IPS-18a (cell line): ENCODE measurements at regions not wholly inside any gene's neighbourhood (a gene's known extent, or its start where the extent isn't known, plus 50 kb on each side); places are given as distances from the start of the nearest gene placed in this dataset.
A peak's percentile ranks its signal among the peaks of the same experiment; 100 is the strongest.
"Not testable (repeated sequence)": the region's sequence is repeated elsewhere in the genome, so short reads cannot be mapped to it uniquely, and the experiment has no call there.

ENCODE experiments used
- H3K27ac ChIP-seq: one replicate; pipeline ENCODE4 v1.5.1; 2013; ENCODE audit warnings: low read length
- H3K27me3 ChIP-seq: one replicate; pipeline ENCODE4 v1.6.1; 2013; ENCODE audit warnings: mild to moderate bottlenecking, low read length; ENCODE audit not compliant: control insufficient read depth, insufficient read depth
- H3K36me3 ChIP-seq: one replicate; pipeline ENCODE4 v1.6.1; 2013; ENCODE audit warnings: low read depth, low read length; ENCODE audit not compliant: control insufficient read depth
- H3K4me1 ChIP-seq: one replicate; pipeline ENCODE4 v1.6.1; 2013; ENCODE audit warnings: low read depth, low read length; ENCODE audit not compliant: control insufficient read depth
- H3K4me3 ChIP-seq: one replicate; pipeline ENCODE4 v1.5.1; 2013; ENCODE audit warnings: low read length
- H3K9ac ChIP-seq: one replicate; pipeline ENCODE4 v1.6.1; 2013; ENCODE audit warnings: mild to moderate bottlenecking, low read length, moderate library complexity
- H3K9me3 ChIP-seq: one replicate; pipeline ENCODE4 v1.6.1; 2013; ENCODE audit warnings: low read depth, low read length; ENCODE audit not compliant: control insufficient read depth

DNA sequence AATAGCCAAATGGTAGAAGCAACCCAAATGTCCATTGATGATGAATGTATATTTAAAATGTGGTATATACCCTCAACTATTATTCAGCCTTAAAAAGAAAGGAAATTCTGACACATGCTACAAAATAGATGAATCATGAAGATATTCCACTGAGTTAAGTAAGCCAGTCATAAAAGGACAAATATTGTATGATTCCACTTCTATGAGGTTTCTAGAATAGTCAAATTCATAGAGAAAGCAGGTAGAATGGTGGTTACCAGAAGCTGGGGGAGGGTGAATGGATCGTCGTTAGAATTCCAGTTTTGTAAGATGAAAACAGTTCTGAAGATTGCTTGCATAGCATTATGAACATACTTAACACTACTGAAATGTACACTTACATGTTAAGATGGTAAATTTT is 214.3 kb upstream of the MYLIP start:
- Histone ChIP-seq H3K4me1 (peaks cover 35% of the 10 kb centered on the region), H3K27ac (no peak overlapping the region), H3K9me3 (no peaks in the 10 kb centered on the region), H3K4me3 (no peak overlapping the region), H3K27me3 (no peaks in the 10 kb centered on the region), H3K36me3 (no peaks in the 10 kb centered on the region), H3K9ac (no peak overlapping the region)

DNA sequence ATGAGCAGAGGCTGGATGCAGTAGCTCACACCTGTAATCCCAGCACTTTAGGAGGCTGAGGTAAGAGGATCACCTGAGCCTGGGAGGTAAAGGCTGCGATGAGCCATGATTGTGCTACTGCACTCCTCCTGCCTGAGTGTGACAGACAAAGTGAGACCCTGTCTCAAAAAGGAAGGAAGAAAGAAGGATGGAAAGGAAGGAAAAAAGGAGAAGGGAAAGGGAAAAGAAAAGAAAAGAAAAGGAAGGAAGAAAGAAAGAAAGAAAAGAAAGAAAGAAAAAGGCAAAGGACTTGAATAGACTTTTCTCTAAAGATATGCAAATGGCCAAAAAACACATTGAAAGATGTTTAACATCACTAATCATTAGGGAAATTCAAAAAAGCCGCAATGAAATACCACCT is 215.3 kb upstream of the MYLIP start:
- Histone ChIP-seq H3K4me3 (no peak overlapping the region), H3K36me3 (no peaks in the 10 kb centered on the region)

DNA sequence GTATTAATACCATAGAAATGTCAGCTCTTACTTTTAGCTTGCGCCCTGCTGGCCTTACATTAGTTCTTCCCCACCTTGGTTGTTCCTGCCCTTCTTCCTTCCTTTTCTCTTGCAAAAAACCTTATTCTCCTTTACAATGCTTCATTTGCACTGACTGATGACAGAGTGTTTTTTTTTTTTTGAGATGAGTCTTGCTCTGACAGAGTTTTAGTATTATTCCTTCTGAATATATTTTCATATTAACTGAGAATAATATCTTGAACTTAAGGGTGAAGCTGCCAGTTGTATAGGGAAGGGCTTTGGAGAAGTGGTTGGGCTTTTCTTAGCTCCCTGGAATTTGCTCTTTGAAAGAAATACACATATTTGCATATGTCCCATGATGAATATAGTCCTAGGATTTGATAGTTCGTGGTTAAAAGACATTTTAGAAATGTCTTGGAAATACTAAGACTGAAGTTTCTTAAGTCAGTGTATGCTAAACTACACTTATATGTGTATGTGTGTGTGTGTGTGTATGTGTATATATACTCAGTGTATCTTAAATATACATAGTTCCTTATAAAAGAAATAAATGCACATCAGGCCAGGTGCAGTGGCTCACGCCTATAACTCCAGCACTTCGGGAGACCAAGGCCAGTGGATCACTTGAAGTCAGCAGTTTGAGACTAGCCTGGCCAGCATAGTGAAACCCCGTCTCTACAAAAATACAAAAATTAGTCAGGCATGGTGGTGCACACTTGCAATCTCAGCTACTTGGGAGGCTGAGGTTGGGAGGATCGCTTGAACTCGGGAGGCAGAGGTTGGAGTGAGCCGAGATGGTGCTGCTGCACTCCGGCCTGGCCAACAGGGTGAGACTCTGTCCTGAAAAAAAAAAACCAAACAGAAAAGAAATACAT is 216.1 kb upstream of the MYLIP start:
- Histone ChIP-seq H3K27ac (peak overlapping the region; percentile 32), H3K4me1 (peaks cover 49% of the 10 kb centered on the region), H3K36me3 (no peaks in the 10 kb centered on the region)

More for the DNA sequence above, 215.3 kb upstream of the MYLIP start:
- H3K9me3 ChIP-seq = no peaks in the 10 kb centered on the region
- no peak overlapping the region for H3K9ac ChIP-seq
- peaks cover 41% of the 10 kb centered on the region for H3K4me1 ChIP-seq
- no peaks in the 10 kb centered on the region for H3K27me3 ChIP-seq
- no peak overlapping the region for H3K27ac ChIP-seq

GRCh38 chr6:15911753-15912504 is 217.0 kb upstream of the MYLIP start:
- H3K4me1 ChIP-seq = peaks cover 55% of the 10 kb centered on the region
- no peaks in the 10 kb centered on the region for H3K36me3 ChIP-seq
- peak overlapping the region; percentile 32 for H3K27ac ChIP-seq
- no peaks in the 10 kb centered on the region for H3K27me3 ChIP-seq
- no peak overlapping the region for H3K9ac ChIP-seq
- H3K9me3 ChIP-seq = no peaks in the 10 kb centered on the region
- H3K4me3 ChIP-seq = peak overlapping the region; percentile 18

More for the DNA sequence above, 216.1 kb upstream of the MYLIP start:
- Histone ChIP-seq H3K27me3 (no peaks in the 10 kb centered on the region), H3K9ac (no peak overlapping the region), H3K4me3 (peak overlapping the region; percentile 18), H3K9me3 (no peaks in the 10 kb centered on the region)

GRCh38 chr6:15909290-15910070 is 219.4 kb upstream of the MYLIP start:
- no peaks in the 10 kb centered on the region for H3K9me3 ChIP-seq
- no peak overlapping the region for H3K27ac ChIP-seq
- H3K4me3 ChIP-seq = no peak overlapping the region
- no peaks in the 10 kb centered on the region for H3K36me3 ChIP-seq
- no peak overlapping the region for H3K9ac ChIP-seq
- H3K4me1 ChIP-seq = peaks cover 77% of the 10 kb centered on the region
- no peaks in the 10 kb centered on the region for H3K27me3 ChIP-seq

DNA sequence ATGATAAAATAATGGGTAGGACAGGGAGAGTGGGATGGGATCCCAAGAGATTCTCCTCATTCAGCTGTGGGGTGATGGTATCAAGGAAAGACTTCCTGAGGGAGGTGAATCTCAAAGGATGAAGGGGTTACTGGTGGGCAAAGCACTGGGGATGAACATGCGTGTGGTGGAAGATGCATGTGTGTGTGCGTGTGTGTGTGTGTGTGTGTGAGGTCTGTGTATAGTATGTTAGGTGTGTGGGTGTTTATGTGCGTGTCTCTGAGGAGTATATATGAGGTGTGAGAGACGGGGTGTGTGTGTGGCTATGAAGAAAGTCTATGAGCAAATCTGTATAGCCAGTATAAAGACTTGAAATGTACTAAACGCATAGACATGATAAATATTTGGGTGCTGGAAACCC is 220.0 kb upstream of the MYLIP start:
- no peak overlapping the region for H3K9ac ChIP-seq
- no peak overlapping the region for H3K4me3 ChIP-seq
- H3K36me3 ChIP-seq = no peaks in the 10 kb centered on the region
- peaks cover 80% of the 10 kb centered on the region for H3K4me1 ChIP-seq
- no peaks in the 10 kb centered on the region for H3K9me3 ChIP-seq
- no peaks in the 10 kb centered on the region for H3K27me3 ChIP-seq
- H3K27ac ChIP-seq = no peak overlapping the region

GRCh38 chr6:15907914-15908518 is 220.9 kb upstream of the MYLIP start:
- Histone ChIP-seq H3K9ac (no peak overlapping the region), H3K27me3 (no peaks in the 10 kb centered on the region), H3K4me3 (no peak overlapping the region), H3K9me3 (no peaks in the 10 kb centered on the region), H3K27ac (no peak overlapping the region), H3K4me1 (peaks cover 72% of the 10 kb centered on the region), H3K36me3 (no peaks in the 10 kb centered on the region)

- not testable (repeated sequence) for H3K9ac ChIP-seq, H3K27me3 ChIP-seq, H3K27ac ChIP-seq, H3K4me3 ChIP-seq, H3K36me3 ChIP-seq, H3K9me3 ChIP-seq
- H3K4me1 ChIP-seq = peaks cover 66% of the 10 kb centered on the region
These were observed 221.5 kb upstream of the MYLIP start for GRCh38 chr6:15907220-15907913.

DNA sequence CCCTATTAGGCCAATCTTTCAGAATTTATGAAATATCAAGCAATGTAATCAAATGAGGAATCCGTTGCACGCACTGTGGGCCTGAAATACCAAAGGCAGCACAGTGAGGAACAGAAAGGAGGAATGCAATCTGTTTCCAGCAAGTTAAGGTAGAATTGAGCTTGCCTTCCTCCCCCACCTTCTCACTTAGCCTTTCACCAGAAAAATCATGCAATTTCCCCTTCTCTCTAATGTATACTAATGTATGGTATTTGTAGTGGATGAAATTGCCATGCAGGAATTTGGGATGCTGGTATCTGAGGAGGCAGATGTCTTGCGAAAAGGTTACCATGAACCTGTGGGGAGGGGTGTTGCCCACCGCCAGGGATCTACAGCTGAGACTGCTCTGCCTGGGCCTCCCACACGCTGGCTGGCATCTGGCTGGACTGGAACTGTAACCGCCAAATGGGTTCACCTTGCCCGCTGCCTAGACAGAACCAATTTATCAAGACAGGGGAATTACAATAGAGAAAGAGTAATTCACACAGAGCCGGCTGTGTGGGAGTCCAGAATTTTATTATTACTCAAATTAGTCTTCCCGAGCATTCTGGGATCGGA is 222.4 kb upstream of the MYLIP start:
- Histone ChIP-seq H3K4me1 (peaks cover 57% of the 10 kb centered on the region), H3K9ac (no peak overlapping the region), H3K4me3 (no peak overlapping the region), H3K27ac (no peak overlapping the region), H3K9me3 (no peaks in the 10 kb centered on the region), H3K27me3 (no peaks in the 10 kb centered on the region), H3K36me3 (no peaks in the 10 kb centered on the region)

GRCh38 chr6:15905488-15906419 is 223.1 kb upstream of the MYLIP start:
- H3K27me3 ChIP-seq = no peaks in the 10 kb centered on the region
- H3K4me3 ChIP-seq = no peak overlapping the region
- H3K27ac ChIP-seq = no peak overlapping the region
- no peaks in the 10 kb centered on the region for H3K9me3 ChIP-seq
- no peak overlapping the region for H3K9ac ChIP-seq
- H3K4me1 ChIP-seq = peaks cover 58% of the 10 kb centered on the region
- no peaks in the 10 kb centered on the region for H3K36me3 ChIP-seq
